Cardiac muscle cell (in vitro differentiated cells and primary cell): ENCODE measurements at regions not wholly inside any gene's neighbourhood (a gene's known extent, or its start where the extent isn't known, plus 50 kb on each side); places are given as distances from the start of the nearest gene placed in this dataset.

Source experiments
- DNase-seq, 2 donors: peaks; one replicate each; pipeline versions ENCODE4 v3.0.0 to v3.0.0-alpha.2; 2010 to 2017; ENCODE audit warnings: low read depth in 1 of 2, low spot score in 1 of 2
- H3K27ac ChIP-seq: fragments of 200-600 bp; sonication (generic); 2 replicates; pipeline ENCODE4 v1.5.1; 2016
- H3K27me3 ChIP-seq: fragments of 200-600 bp; sonication (generic); 2 replicates; pipeline ENCODE4 v1.6.0; 2016; ENCODE audit warnings: control low read depth
- H3K36me3 ChIP-seq: fragments of 200-600 bp; sonication (generic); 2 replicates; pipeline ENCODE4 v1.5.1; 2016; ENCODE audit warnings: control low read depth
- H3K4me1 ChIP-seq: fragments of 200-600 bp; sonication (generic); 2 replicates; pipeline ENCODE4 v1.8.1; 2017; ENCODE audit warnings: low read depth, mild to moderate bottlenecking, mixed run types
- H3K4me3 ChIP-seq: fragments of 200-600 bp; sonication (generic); 2 replicates; pipeline ENCODE4 v1.5.1; 2016; ENCODE audit warnings: mild to moderate bottlenecking
- H3K9me3 ChIP-seq: fragments of 200-600 bp; sonication (generic); 2 replicates; pipeline ENCODE4 v1.5.1; 2017; ENCODE audit warnings: low read depth, mild to moderate bottlenecking, control low read depth
- TF ChIP-seq, protein P1 (sequence below): IDR thresholded peaks from 2 replicates; pipeline ENCODE4 v1.5.1; 2012; ENCODE audit warnings: low read depth, mild to moderate bottlenecking, low read length

DNA sequence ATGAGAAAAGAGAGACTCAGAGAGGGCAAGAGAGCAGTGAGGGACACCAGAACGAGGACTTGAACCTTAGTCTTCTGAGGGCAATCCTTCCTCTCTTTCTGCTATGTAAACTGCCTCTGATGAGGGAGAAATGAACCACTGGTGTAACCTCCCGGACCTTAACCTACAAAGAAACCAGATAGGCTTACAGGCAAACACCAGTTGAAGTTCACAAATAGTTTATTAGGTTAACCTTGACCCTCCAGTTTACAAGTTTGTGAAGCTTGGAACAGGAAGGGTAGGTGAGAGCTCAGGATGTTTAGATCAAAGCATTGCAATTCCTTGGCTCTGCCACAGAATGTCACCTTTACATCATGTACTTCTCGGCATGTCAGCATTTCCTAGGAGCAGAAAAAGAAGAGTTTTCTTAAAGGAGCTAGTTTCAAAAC, 486.4 kb upstream of the SPRED2 start:
- no peak for DNase-seq
- Histone ChIP-seq H3K27me3 (no peaks in the 10 kb centered on the region), H3K36me3 (no peaks in the 10 kb centered on the region), H3K27ac (no peak overlapping the region), H3K4me1 (no peaks in the 10 kb centered on the region), H3K4me3 (no peak overlapping the region), H3K9me3 (no peaks in the 10 kb centered on the region)
- TF ChIP-seq, protein P1, sequence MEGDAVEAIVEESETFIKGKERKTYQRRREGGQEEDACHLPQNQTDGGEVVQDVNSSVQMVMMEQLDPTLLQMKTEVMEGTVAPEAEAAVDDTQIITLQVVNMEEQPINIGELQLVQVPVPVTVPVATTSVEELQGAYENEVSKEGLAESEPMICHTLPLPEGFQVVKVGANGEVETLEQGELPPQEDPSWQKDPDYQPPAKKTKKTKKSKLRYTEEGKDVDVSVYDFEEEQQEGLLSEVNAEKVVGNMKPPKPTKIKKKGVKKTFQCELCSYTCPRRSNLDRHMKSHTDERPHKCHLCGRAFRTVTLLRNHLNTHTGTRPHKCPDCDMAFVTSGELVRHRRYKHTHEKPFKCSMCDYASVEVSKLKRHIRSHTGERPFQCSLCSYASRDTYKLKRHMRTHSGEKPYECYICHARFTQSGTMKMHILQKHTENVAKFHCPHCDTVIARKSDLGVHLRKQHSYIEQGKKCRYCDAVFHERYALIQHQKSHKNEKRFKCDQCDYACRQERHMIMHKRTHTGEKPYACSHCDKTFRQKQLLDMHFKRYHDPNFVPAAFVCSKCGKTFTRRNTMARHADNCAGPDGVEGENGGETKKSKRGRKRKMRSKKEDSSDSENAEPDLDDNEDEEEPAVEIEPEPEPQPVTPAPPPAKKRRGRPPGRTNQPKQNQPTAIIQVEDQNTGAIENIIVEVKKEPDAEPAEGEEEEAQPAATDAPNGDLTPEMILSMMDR = no peak

DNA sequence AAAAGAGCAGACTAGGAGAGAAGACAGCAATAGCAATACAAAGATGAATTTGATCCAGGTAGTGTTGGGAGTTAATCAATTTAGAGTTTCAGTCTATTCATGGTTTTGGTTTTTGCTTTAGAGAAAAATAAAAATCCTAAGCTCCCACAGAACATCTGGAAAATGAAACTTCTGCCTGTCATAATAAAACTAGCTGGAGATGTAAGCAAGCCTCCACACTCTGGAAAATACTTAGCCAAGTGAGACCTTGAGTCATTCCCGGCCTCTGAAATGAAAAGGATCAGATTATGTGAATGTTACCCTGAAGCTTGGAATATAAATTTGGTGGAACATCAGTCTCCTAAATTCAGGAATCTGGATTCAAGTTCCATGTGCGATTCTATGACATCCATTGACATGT, 485.6 kb upstream of the SPRED2 start:
- no peaks in the 10 kb centered on the region for H3K27me3 ChIP-seq
- H3K9me3 ChIP-seq = no peaks in the 10 kb centered on the region
- H3K4me3 ChIP-seq = no peak overlapping the region
- H3K27ac ChIP-seq = no peak overlapping the region
- TF ChIP-seq, protein P1 = no peak
- H3K4me1 ChIP-seq = no peaks in the 10 kb centered on the region
- no peaks in the 10 kb centered on the region for H3K36me3 ChIP-seq
- no peak for DNase-seq

DNA sequence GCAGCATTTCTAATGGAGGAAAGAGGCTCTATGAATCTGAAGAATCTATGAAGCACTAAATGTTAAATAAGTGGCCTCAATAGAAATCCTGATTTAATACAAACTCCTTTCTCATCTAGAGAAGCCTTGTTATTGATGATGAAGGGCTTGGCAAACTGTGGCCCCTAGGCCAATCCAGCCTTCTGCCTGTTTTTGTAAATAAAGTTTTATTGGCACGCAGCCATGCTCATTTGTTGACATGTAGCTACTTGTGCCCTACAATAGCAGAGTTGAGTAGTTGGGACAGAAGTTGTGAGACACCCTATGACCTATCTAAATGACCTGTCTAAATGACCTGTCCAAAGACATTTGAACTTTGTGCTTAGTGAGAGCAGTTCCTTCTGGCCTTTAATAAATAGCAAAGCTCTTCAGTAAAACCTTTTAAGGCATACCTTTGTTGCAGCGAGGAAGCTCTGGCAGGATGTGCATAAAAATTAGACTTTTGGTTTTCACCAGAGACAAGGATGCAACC, 484.4 kb upstream of the SPRED2 start:
- TF ChIP-seq, protein P1 = no peak

DNA sequence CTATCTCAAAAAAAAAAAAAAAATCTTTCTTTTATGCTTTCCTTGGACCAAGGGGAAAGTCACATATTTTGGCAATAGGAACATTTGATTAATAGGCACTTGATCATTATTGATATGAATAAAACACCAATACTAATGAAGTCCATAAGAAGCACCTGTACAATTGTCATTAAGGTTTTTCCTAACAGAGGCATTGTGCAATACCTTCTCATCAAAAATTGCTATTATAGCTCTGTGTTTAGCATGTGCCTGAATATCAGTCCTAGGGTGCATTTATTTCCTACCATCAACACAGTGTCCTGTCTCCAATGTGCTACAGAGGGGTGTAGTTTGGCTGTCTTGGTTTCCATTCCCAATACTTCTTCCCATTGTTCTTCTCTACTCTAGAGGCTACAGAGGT, 483.8 kb upstream of the SPRED2 start:
- TF ChIP-seq, protein P1 = no peak

More for the DNA sequence above, 484.4 kb upstream of the SPRED2 start:
- Histone ChIP-seq H3K27ac (no peak overlapping the region), H3K4me3 (no peak overlapping the region), H3K9me3 (no peaks in the 10 kb centered on the region), H3K27me3 (no peaks in the 10 kb centered on the region), H3K36me3 (no peaks in the 10 kb centered on the region), H3K4me1 (no peaks in the 10 kb centered on the region)
- no peak for DNase-seq

DNA sequence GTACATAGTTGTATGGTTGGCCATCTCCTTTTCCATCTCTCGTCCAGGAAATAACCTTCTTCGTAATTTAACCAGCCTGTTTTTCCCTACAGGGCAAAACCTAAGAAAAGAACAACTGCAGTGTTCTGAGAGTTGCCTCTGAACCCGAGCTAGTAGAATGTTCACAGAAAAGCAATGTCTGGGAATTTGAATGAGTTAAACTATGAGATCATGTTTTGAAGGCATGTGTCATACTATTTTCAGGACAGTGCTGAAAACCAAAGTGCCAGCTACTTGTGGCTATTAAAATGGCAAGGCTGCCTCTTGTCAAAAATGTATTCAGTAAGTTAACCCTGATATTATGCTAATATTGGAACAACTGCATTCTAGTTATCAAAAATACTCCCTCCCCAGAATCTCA, 482.9 kb upstream of the SPRED2 start:
- no peak for DNase-seq
- Histone ChIP-seq H3K9me3 (no peaks in the 10 kb centered on the region), H3K27me3 (no peaks in the 10 kb centered on the region), H3K36me3 (no peaks in the 10 kb centered on the region), H3K4me1 (no peaks in the 10 kb centered on the region), H3K27ac (no peak overlapping the region), H3K4me3 (no peak overlapping the region)
- TF ChIP-seq, protein P1 = no peak

More for the DNA sequence above, 483.8 kb upstream of the SPRED2 start:
- no peak overlapping the region for H3K27ac ChIP-seq
- H3K9me3 ChIP-seq = no peaks in the 10 kb centered on the region
- DNase-seq = no peak
- no peaks in the 10 kb centered on the region for H3K4me1 ChIP-seq
- H3K4me3 ChIP-seq = no peak overlapping the region
- no peaks in the 10 kb centered on the region for H3K27me3 ChIP-seq
- H3K36me3 ChIP-seq = no peaks in the 10 kb centered on the region
